ENCODE measurements at regions not wholly inside any gene's neighbourhood (a gene's known extent, or its start where the extent isn't known, plus 50 kb on each side); places are given as distances from the start of the nearest gene placed in this dataset.

DNA sequence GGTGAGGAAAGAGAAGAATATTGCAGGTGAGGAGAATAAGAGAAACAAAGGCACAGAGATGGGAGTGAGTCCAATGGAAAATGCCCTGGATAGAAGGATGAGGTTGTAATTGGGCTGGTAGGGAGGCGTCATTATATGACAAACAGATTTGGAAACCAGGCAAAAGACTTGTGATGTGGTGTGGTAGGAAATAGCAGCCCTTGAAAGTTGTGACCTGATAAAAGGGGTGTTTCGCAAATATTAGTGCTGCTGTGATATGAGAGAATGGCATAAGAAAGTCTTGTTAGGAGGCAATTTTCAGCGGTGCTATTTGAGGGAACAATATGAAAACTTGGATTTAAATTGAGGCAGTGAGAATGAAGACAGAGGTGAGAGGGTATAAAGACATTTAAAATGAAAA lies 217.5 kb upstream of the ACTBL2 start:
- no peaks in the 10 kb centered on the region for H3K4me1 ChIP-seq (ENCODE audit: control extremely low read depth in 1 of 4, control insufficient read depth in 4 of 4, insufficient read depth in 4 of 4, low read length in 3 of 4)
- ChIA-PET POLR2A (no interaction called here), CTCF (no interaction called here)
- DNase-seq, result no peak
- H3K27me3 ChIP-seq (replicated peaks in 2 of 5; ENCODE audit: control insufficient read depth in 4 of 5, insufficient read depth in 5 of 5, low read length in 4 of 5), result no peaks in the 10 kb centered on the region
- WGBS (ENCODE audit: insufficient coverage), result 100% methylated on average over 2 of the region's 3 CpGs
- no peaks in the 10 kb centered on the region for H3K36me3 ChIP-seq (ENCODE audit: control insufficient read depth in 4 of 4, insufficient read depth in 4 of 4, low read length in 3 of 4)
- H3K9me3 ChIP-seq (ENCODE audit: control extremely low read depth in 1 of 5, control insufficient read depth in 4 of 5, insufficient read depth in 2 of 5, low read depth in 1 of 5, low read length in 4 of 5), result no peaks in the 10 kb centered on the region
- no peak overlapping the region for H3K4me3 ChIP-seq (ENCODE audit: control insufficient read depth in 1 of 7, extremely low read depth in 1 of 7, insufficient read depth in 4 of 7, low read depth in 2 of 7, low read length in 6 of 7)
- no peak overlapping the region for H3K27ac ChIP-seq (ENCODE audit: insufficient read depth in 1 of 2, low read depth in 1 of 2, low read length in 2 of 2, poor library complexity in 1 of 2, severe bottlenecking in 2 of 2)

DNA sequence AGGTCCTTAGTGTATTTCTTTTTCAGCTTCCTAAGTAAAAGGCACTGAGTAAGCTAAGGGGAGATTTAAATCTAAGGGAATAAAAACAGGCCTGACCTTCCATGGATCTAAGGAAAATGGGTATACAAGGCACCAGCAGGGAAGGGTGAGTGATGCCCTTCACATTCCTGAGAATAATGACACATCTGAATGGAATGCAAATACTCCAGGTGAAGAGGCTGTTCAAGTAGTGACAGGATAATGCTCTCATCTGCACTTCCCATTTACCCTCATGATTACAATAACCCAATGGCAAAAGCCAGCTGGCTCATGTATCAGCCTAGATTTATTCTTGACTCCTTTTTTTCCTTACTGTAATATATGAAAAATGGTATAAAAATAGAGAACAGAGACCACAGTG lies 216.2 kb upstream of the ACTBL2 start:
- CTCF ChIA-PET, result no interaction called here
- Histone ChIP-seq H3K27me3 (replicated peaks in 2 of 5; ENCODE audit: control insufficient read depth in 4 of 5, insufficient read depth in 5 of 5, low read length in 4 of 5) (no peaks in the 10 kb centered on the region), H3K4me1 (ENCODE audit: control extremely low read depth in 1 of 4, control insufficient read depth in 4 of 4, insufficient read depth in 4 of 4, low read length in 3 of 4) (no peaks in the 10 kb centered on the region), H3K4me3 (ENCODE audit: control insufficient read depth in 1 of 7, extremely low read depth in 1 of 7, insufficient read depth in 4 of 7, low read depth in 2 of 7, low read length in 6 of 7) (no peak overlapping the region), H3K9me3 (ENCODE audit: control extremely low read depth in 1 of 5, control insufficient read depth in 4 of 5, insufficient read depth in 2 of 5, low read depth in 1 of 5, low read length in 4 of 5) (no peaks in the 10 kb centered on the region), H3K27ac (ENCODE audit: insufficient read depth in 1 of 2, low read depth in 1 of 2, low read length in 2 of 2, poor library complexity in 1 of 2, severe bottlenecking in 2 of 2) (no peak overlapping the region), H3K36me3 (ENCODE audit: control insufficient read depth in 4 of 4, insufficient read depth in 4 of 4, low read length in 3 of 4) (no peaks in the 10 kb centered on the region)
- DNase-seq, result no peak
- POLR2A ChIA-PET, result no interaction called here

DNA sequence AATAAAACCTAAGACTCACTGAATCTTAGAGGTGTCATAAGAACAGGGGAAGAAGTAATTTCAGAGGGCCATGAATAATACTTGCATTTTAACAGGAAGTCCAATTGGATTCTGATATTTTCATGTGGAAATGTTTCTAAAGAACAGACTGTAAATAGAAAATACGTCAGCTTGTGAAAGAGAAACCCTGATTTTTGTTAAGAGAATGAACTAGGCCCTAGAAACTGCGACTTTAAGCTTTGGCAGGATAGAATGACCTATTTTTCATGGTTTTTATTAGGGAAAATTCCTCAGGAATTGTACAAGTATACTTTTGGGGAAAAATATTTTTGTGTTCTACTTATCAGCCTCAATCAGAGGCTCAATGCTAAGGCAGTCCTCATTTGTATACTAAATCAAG lies 215.5 kb upstream of the ACTBL2 start:
- Histone ChIP-seq H3K27me3 (replicated peaks in 2 of 5; ENCODE audit: control insufficient read depth in 4 of 5, insufficient read depth in 5 of 5, low read length in 4 of 5) (no peaks in the 10 kb centered on the region), H3K4me1 (ENCODE audit: control extremely low read depth in 1 of 4, control insufficient read depth in 4 of 4, insufficient read depth in 4 of 4, low read length in 3 of 4) (no peaks in the 10 kb centered on the region), H3K36me3 (ENCODE audit: control insufficient read depth in 4 of 4, insufficient read depth in 4 of 4, low read length in 3 of 4) (no peaks in the 10 kb centered on the region), H3K4me3 (ENCODE audit: control insufficient read depth in 1 of 7, extremely low read depth in 1 of 7, insufficient read depth in 4 of 7, low read depth in 2 of 7, low read length in 6 of 7) (no peak overlapping the region), H3K27ac (ENCODE audit: insufficient read depth in 1 of 2, low read depth in 1 of 2, low read length in 2 of 2, poor library complexity in 1 of 2, severe bottlenecking in 2 of 2) (no peak overlapping the region), H3K9me3 (ENCODE audit: control extremely low read depth in 1 of 5, control insufficient read depth in 4 of 5, insufficient read depth in 2 of 5, low read depth in 1 of 5, low read length in 4 of 5) (no peaks in the 10 kb centered on the region)
- ChIA-PET CTCF (no interaction called here), POLR2A (no interaction called here)
- DNase-seq, result no peak
- WGBS (ENCODE audit: insufficient coverage), result 100% methylated on average over 2 of the region's 2 CpGs

DNA sequence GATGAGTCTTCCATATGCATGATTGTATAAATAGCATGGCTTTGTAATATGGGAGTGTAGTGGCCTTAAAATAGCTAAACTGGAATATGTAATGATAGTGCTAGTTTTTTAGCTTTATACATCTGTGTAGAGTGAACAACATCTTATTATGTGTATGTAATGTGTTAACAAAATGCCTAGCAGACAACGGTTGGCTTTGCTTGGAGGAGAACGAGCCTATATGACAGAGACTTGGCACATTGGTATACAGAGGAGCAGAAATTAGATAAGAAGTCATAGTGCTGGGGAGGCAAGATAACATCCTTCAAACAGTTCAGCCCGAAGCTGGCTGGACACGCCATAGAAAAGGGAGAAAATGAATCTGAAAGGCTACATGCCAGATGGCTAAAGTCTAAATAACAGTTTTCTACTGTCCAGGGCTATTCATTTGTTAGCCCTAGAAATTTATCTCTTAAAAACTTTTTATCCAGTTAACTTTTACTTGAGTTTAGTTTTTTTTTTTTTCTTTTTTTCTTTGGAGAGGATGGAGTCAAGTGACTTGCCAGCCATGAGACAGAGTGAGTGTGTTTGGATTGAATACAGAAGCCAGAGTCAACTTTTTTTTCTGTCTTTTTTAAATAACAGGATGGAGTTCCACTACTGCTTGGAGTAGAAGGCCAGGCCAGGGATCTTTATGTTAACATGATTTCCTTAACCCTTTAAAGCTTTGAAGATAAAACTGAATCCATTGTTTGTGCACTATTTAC lies 214.4 kb upstream of the ACTBL2 start:
- H3K36me3 ChIP-seq (ENCODE audit: control insufficient read depth in 4 of 4, insufficient read depth in 4 of 4, low read length in 3 of 4), result no peaks in the 10 kb centered on the region
- H3K27me3 ChIP-seq (replicated peaks in 2 of 5; ENCODE audit: control insufficient read depth in 4 of 5, insufficient read depth in 5 of 5, low read length in 4 of 5), result no peaks in the 10 kb centered on the region
- POLR2A ChIA-PET, result no interaction called here
- no peak for DNase-seq
- no peaks in the 10 kb centered on the region for H3K4me1 ChIP-seq (ENCODE audit: control extremely low read depth in 1 of 4, control insufficient read depth in 4 of 4, insufficient read depth in 4 of 4, low read length in 3 of 4)
- 92% methylated on average over 4 of the region's 4 CpGs for WGBS (ENCODE audit: insufficient coverage)
- no peak overlapping the region for H3K4me3 ChIP-seq (ENCODE audit: control insufficient read depth in 1 of 7, extremely low read depth in 1 of 7, insufficient read depth in 4 of 7, low read depth in 2 of 7, low read length in 6 of 7)
- H3K27ac ChIP-seq (ENCODE audit: insufficient read depth in 1 of 2, low read depth in 1 of 2, low read length in 2 of 2, poor library complexity in 1 of 2, severe bottlenecking in 2 of 2), result no peak overlapping the region
- CTCF ChIA-PET, result no interaction called here
- no peaks in the 10 kb centered on the region for H3K9me3 ChIP-seq (ENCODE audit: control extremely low read depth in 1 of 5, control insufficient read depth in 4 of 5, insufficient read depth in 2 of 5, low read depth in 1 of 5, low read length in 4 of 5)

DNA sequence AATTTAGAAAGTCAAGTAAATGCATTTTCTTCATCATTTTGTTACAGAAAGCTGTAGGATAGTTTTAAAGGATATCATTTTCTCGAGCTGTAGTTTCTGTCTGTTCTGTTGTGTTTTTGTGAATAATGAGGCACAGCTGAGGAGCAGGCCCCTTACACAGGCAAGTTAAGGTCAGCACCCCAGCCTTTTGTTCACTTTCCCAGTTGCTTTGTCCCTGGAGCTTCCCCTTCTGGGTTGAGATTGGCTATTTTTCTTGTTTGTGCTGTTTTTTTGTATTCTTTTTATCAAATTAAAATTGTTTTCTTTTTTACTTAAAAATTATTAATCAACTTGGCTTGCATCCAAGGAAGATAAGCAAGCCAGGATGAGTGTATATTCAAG lies 213.8 kb upstream of the ACTBL2 start:
- Histone ChIP-seq H3K27ac (ENCODE audit: insufficient read depth in 1 of 2, low read depth in 1 of 2, low read length in 2 of 2, poor library complexity in 1 of 2, severe bottlenecking in 2 of 2) (no peak overlapping the region), H3K4me3 (ENCODE audit: control insufficient read depth in 1 of 7, extremely low read depth in 1 of 7, insufficient read depth in 4 of 7, low read depth in 2 of 7, low read length in 6 of 7) (no peak overlapping the region), H3K4me1 (ENCODE audit: control extremely low read depth in 1 of 4, control insufficient read depth in 4 of 4, insufficient read depth in 4 of 4, low read length in 3 of 4) (no peaks in the 10 kb centered on the region), H3K9me3 (ENCODE audit: control extremely low read depth in 1 of 5, control insufficient read depth in 4 of 5, insufficient read depth in 2 of 5, low read depth in 1 of 5, low read length in 4 of 5) (no peaks in the 10 kb centered on the region), H3K27me3 (replicated peaks in 2 of 5; ENCODE audit: control insufficient read depth in 4 of 5, insufficient read depth in 5 of 5, low read length in 4 of 5) (no peaks in the 10 kb centered on the region), H3K36me3 (ENCODE audit: control insufficient read depth in 4 of 4, insufficient read depth in 4 of 4, low read length in 3 of 4) (no peaks in the 10 kb centered on the region)
- no peak for DNase-seq
- no CpG with 5 or more reads among the region's 1 CpG for WGBS (ENCODE audit: insufficient coverage)
- ChIA-PET CTCF (interaction anchor here (0.8 kb wide), 1 partner anchor 10 kb away, joined by 3 read pairs; no protein-coding TSS in a partner anchor), POLR2A (no interaction called here)

DNA sequence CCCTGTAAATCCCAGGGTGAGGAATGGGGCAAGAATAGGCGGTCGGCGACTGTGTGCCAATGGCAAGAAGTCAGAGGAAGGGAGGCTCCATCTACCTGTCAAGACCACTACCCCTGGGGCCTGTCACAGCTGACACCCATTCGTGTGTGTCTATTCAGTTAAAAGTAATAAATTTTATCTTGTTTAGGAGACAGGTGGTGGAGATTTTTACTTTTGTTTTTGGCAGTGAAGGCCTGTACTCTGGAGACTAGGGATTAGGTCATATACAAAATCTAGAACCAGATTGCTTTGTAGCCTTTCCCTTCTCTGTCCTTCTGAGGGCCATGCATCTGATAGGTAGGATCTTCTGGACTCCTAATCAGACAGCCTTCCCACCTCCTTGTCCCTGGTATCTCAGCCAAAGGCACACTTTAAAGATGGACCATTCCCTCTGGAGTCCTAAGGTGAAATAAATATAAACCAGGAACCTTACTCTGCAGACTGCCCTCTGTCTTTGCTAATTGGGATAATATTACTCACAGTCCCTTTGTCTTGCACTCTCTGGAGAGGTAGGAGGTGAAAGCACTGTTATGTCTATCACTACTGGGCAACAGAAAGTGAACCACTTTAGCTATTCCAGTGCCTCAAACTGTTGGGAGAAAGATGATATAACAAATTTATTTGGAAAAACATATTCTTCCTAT lies 213.2 kb upstream of the ACTBL2 start:
- no peaks in the 10 kb centered on the region for H3K4me1 ChIP-seq (ENCODE audit: control extremely low read depth in 1 of 4, control insufficient read depth in 4 of 4, insufficient read depth in 4 of 4, low read length in 3 of 4)
- no peak overlapping the region for H3K4me3 ChIP-seq (ENCODE audit: control insufficient read depth in 1 of 7, extremely low read depth in 1 of 7, insufficient read depth in 4 of 7, low read depth in 2 of 7, low read length in 6 of 7)
- no peaks in the 10 kb centered on the region for H3K27me3 ChIP-seq (replicated peaks in 2 of 5; ENCODE audit: control insufficient read depth in 4 of 5, insufficient read depth in 5 of 5, low read length in 4 of 5)
- ChIA-PET CTCF (interaction anchor here (0.8 kb wide), 1 partner anchor 10 kb away, joined by 3 read pairs; no protein-coding TSS in a partner anchor), POLR2A (no interaction called here)
- no peaks in the 10 kb centered on the region for H3K9me3 ChIP-seq (ENCODE audit: control extremely low read depth in 1 of 5, control insufficient read depth in 4 of 5, insufficient read depth in 2 of 5, low read depth in 1 of 5, low read length in 4 of 5)
- H3K27ac ChIP-seq (ENCODE audit: insufficient read depth in 1 of 2, low read depth in 1 of 2, low read length in 2 of 2, poor library complexity in 1 of 2, severe bottlenecking in 2 of 2), result no peak overlapping the region
- WGBS (ENCODE audit: insufficient coverage), result no CpG with 5 or more reads among the region's 4 CpGs
- no peak for DNase-seq
- H3K36me3 ChIP-seq (ENCODE audit: control insufficient read depth in 4 of 4, insufficient read depth in 4 of 4, low read length in 3 of 4), result no peaks in the 10 kb centered on the region

DNA sequence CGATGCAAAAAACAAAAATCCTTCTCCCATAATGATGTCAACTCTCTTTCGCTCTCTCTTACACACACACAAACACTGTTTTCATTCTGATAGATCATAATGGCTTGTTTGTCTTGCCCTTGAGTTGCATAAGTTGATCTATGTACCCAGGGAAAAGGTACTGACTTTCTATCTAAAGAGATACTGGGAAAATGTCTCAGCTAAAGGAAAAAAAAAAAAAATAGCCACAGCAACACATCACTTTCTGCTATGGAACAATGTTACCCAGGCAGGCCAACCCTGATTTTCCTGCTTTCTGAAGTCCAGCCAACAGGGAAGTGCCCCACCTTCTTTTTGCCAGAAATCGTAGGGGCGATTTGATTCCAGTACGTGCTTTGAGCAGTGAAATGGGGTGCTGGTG lies 212.6 kb upstream of the ACTBL2 start:
- Histone ChIP-seq H3K9me3 (ENCODE audit: control extremely low read depth in 1 of 5, control insufficient read depth in 4 of 5, insufficient read depth in 2 of 5, low read depth in 1 of 5, low read length in 4 of 5) (no peaks in the 10 kb centered on the region), H3K27me3 (replicated peaks in 2 of 5; ENCODE audit: control insufficient read depth in 4 of 5, insufficient read depth in 5 of 5, low read length in 4 of 5) (no peaks in the 10 kb centered on the region), H3K36me3 (ENCODE audit: control insufficient read depth in 4 of 4, insufficient read depth in 4 of 4, low read length in 3 of 4) (no peaks in the 10 kb centered on the region), H3K27ac (ENCODE audit: insufficient read depth in 1 of 2, low read depth in 1 of 2, low read length in 2 of 2, poor library complexity in 1 of 2, severe bottlenecking in 2 of 2) (no peak overlapping the region), H3K4me1 (ENCODE audit: control extremely low read depth in 1 of 4, control insufficient read depth in 4 of 4, insufficient read depth in 4 of 4, low read length in 3 of 4) (no peaks in the 10 kb centered on the region), H3K4me3 (ENCODE audit: control insufficient read depth in 1 of 7, extremely low read depth in 1 of 7, insufficient read depth in 4 of 7, low read depth in 2 of 7, low read length in 6 of 7) (no peak overlapping the region)
- ChIA-PET CTCF (no interaction called here), POLR2A (no interaction called here)
- WGBS (ENCODE audit: insufficient coverage), result 94% methylated on average over 3 of the region's 5 CpGs
- no peak for DNase-seq

Measured in common myeloid progenitor, CD34-positive (primary cell).